ENCODE measurements at regions not wholly inside any gene's neighbourhood (a gene's known extent, or its start where the extent isn't known, plus 50 kb on each side); places are given as distances from the start of the nearest gene placed in this dataset.

- TF ChIP-seq POLR2A (IDR thresholded peaks at IDR 0.05) (no peak), POLR2AphosphoS5 (IDR thresholded peaks at IDR 0.05; ENCODE audit: insufficient read depth in 1 of 2, low read depth in 1 of 2) (no peak)
- TF ChIP-seq, protein P1, sequence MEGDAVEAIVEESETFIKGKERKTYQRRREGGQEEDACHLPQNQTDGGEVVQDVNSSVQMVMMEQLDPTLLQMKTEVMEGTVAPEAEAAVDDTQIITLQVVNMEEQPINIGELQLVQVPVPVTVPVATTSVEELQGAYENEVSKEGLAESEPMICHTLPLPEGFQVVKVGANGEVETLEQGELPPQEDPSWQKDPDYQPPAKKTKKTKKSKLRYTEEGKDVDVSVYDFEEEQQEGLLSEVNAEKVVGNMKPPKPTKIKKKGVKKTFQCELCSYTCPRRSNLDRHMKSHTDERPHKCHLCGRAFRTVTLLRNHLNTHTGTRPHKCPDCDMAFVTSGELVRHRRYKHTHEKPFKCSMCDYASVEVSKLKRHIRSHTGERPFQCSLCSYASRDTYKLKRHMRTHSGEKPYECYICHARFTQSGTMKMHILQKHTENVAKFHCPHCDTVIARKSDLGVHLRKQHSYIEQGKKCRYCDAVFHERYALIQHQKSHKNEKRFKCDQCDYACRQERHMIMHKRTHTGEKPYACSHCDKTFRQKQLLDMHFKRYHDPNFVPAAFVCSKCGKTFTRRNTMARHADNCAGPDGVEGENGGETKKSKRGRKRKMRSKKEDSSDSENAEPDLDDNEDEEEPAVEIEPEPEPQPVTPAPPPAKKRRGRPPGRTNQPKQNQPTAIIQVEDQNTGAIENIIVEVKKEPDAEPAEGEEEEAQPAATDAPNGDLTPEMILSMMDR (IDR thresholded peaks at IDR 0.05), result no peak
- H3K27ac ChIP-seq, result no peak overlapping the region
- DNase-seq (ENCODE audit: extremely low spot score in 2 of 2), result no peak
- H3K9me3 ChIP-seq, result no peaks in the 10 kb centered on the region
- intact Hi-C loops (cut with DNase I), result no loop called here
- no peak overlapping the region for H3K4me3 ChIP-seq
- no peaks in the 10 kb centered on the region for H3K4me1 ChIP-seq
- H3K27me3 ChIP-seq, result no peaks in the 10 kb centered on the region
- no peaks in the 10 kb centered on the region for H3K36me3 ChIP-seq
Observed at GRCh38 chr11:112760396-112761059, 200.7 kb upstream of the NCAM1 start.

DNA sequence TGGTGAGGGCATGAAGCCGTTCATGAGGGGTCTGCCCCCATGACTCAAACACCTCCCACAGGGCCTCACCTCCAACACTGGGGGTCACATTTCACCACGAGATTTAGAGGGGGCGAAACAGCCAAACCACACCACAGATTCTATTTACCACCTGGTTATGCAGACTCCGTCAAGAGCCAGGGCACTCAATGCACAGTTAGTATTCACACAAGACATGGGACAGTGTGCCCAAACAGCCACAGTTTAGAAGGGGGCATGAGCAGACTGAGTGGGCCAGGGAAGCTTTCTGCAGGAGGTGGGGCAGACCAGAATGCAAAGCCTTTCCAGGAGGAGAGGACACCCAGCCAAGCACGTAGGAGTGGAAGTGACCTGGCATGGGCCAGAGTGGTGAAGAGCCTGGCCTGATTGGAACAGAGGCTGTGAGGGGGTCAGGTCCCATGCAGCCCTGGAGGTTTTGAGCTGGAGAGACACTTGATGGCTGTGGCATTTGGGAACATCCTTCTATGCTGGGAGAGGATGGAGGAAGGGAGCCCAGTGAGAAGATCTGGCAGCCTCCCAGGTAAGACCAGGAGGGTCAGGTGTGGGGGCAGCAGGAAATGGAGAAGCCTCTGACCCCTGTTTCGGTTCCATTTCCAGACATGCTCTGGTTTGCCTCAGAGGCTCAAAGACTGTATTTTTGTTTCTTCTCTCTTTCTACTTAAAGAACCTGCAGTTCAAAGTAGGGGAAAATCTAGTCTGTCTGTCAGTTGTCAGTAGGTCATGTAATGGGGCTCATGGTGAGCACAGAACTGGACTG is 199.1 kb upstream of the NCAM1 start:
- Histone ChIP-seq H3K9me3 (no peaks in the 10 kb centered on the region), H3K4me3 (no peak overlapping the region), H3K36me3 (no peaks in the 10 kb centered on the region), H3K4me1 (no peaks in the 10 kb centered on the region), H3K27me3 (no peaks in the 10 kb centered on the region), H3K27ac (no peak overlapping the region)
- no peak for DNase-seq (ENCODE audit: extremely low spot score in 2 of 2)
- TF ChIP-seq POLR2A (IDR thresholded peaks at IDR 0.05) (no peak), POLR2AphosphoS5 (IDR thresholded peaks at IDR 0.05; ENCODE audit: insufficient read depth in 1 of 2, low read depth in 1 of 2) (no peak)
- TF ChIP-seq, protein P1 (IDR thresholded peaks at IDR 0.05), result no peak
- intact Hi-C loops (cut with DNase I), result no loop called here

GRCh38 chr11:112762707-112763090 is 198.5 kb upstream of the NCAM1 start:
- DNase-seq (ENCODE audit: extremely low spot score in 2 of 2), result no peak
- H3K36me3 ChIP-seq, result no peaks in the 10 kb centered on the region
- no peaks in the 10 kb centered on the region for H3K4me1 ChIP-seq
- intact Hi-C loops (cut with DNase I), result no loop called here
- no peaks in the 10 kb centered on the region for H3K27me3 ChIP-seq
- no peaks in the 10 kb centered on the region for H3K9me3 ChIP-seq
- TF ChIP-seq POLR2A (IDR thresholded peaks at IDR 0.05) (no peak), POLR2AphosphoS5 (IDR thresholded peaks at IDR 0.05; ENCODE audit: insufficient read depth in 1 of 2, low read depth in 1 of 2) (no peak)
- TF ChIP-seq, protein P1 (IDR thresholded peaks at IDR 0.05), result no peak
- no peak overlapping the region for H3K27ac ChIP-seq
- H3K4me3 ChIP-seq, result no peak overlapping the region

GRCh38 chr11:112765337-112765736 is 195.9 kb upstream of the NCAM1 start:
- H3K4me3 ChIP-seq, result no peak overlapping the region
- TF ChIP-seq, protein P1 (IDR thresholded peaks at IDR 0.05), result no peak
- TF ChIP-seq POLR2A (IDR thresholded peaks at IDR 0.05), result no peak
- no peak for TF ChIP-seq POLR2AphosphoS5 (IDR thresholded peaks at IDR 0.05; ENCODE audit: insufficient read depth in 1 of 2, low read depth in 1 of 2)
- no peaks in the 10 kb centered on the region for H3K9me3 ChIP-seq
- intact Hi-C loops (cut with DNase I), result no loop called here
- H3K27ac ChIP-seq, result no peak overlapping the region
- H3K4me1 ChIP-seq, result no peaks in the 10 kb centered on the region
- H3K36me3 ChIP-seq, result no peaks in the 10 kb centered on the region
- no peaks in the 10 kb centered on the region for H3K27me3 ChIP-seq
- no peak for DNase-seq (ENCODE audit: extremely low spot score in 2 of 2)

GRCh38 chr11:112769170-112769569 is 192.1 kb upstream of the NCAM1 start:
- H3K27me3 ChIP-seq, result no peaks in the 10 kb centered on the region
- no peaks in the 10 kb centered on the region for H3K4me1 ChIP-seq
- no peak for DNase-seq (ENCODE audit: extremely low spot score in 2 of 2)
- intact Hi-C loops (cut with DNase I), result no loop called here
- TF ChIP-seq, protein P1 (IDR thresholded peaks at IDR 0.05), result no peak
- no peak for TF ChIP-seq POLR2AphosphoS5 (IDR thresholded peaks at IDR 0.05; ENCODE audit: insufficient read depth in 1 of 2, low read depth in 1 of 2)
- TF ChIP-seq POLR2A (IDR thresholded peaks at IDR 0.05), result no peak
- no peaks in the 10 kb centered on the region for H3K36me3 ChIP-seq
- H3K27ac ChIP-seq, result no peak overlapping the region
- H3K9me3 ChIP-seq, result no peaks in the 10 kb centered on the region
- no peak overlapping the region for H3K4me3 ChIP-seq

All from vagina (tissue), 2 donors.